ENCODE measurements at regions not wholly inside any gene's neighbourhood (a gene's known extent, or its start where the extent isn't known, plus 50 kb on each side); places are given as distances from the start of the nearest gene placed in this dataset.

DNA sequence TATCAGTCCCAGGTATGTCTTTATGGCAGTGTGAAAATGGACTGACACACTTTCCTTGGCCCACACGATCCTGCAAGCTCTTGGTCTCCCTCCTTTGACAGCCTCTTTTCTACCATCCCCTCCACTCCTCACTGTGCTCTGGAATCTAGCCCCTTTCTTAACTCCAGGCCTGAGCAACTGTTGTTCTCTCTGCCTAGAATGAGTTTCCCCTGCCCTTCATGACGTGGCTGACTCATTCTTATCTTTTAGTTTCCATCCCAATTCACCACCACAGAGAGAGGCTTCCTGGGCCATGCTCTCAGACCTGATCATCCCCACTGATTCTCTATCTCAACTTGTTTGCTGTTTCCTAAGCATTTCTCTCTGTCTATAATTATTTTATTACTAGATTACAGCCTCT, 157.4 kb upstream of the HMGA2 start (continued):
- TF ChIP-seq ZFX (CRISPR knock-in tag; IDR thresholded peaks at IDR 0.05) = no peak
- TF ChIP-seq, protein P1, sequence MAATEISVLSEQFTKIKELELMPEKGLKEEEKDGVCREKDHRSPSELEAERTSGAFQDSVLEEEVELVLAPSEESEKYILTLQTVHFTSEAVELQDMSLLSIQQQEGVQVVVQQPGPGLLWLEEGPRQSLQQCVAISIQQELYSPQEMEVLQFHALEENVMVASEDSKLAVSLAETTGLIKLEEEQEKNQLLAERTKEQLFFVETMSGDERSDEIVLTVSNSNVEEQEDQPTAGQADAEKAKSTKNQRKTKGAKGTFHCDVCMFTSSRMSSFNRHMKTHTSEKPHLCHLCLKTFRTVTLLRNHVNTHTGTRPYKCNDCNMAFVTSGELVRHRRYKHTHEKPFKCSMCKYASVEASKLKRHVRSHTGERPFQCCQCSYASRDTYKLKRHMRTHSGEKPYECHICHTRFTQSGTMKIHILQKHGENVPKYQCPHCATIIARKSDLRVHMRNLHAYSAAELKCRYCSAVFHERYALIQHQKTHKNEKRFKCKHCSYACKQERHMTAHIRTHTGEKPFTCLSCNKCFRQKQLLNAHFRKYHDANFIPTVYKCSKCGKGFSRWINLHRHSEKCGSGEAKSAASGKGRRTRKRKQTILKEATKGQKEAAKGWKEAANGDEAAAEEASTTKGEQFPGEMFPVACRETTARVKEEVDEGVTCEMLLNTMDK (IDR thresholded peaks at IDR 0.05; ENCODE audit: borderline replicate concordance, insufficient read depth, low read depth, low read length, poor library complexity, severe bottlenecking) = no peak
- TF ChIP-seq ZNF77 (CRISPR knock-in tag; IDR thresholded peaks at IDR 0.05) = no peak
- TF ChIP-seq NRF1 (conservative IDR thresholded peaks at IDR 0.05 in 1 of 2, IDR thresholded peaks at IDR 0.05 in 1 of 2) = peak; percentile 32; a peak in 1 of 4 replicates
- TF ChIP-seq ZBTB1 (CRISPR knock-in tag; IDR thresholded peaks at IDR 0.05; ENCODE audit: borderline replicate concordance, low read depth) = no peak
- no peak for TF ChIP-seq RBFOX2 (IDR thresholded peaks at IDR 0.05; ENCODE audit: low read depth, low read length)
- TF ChIP-seq ZKSCAN8 (CRISPR knock-in tag; IDR thresholded peaks at IDR 0.05) = peak; percentile 37; the same call in 1 of the 2 replicates
- no peak for TF ChIP-seq ZBTB8A (IDR thresholded peaks at IDR 0.05; ENCODE audit: partially characterized antibody)
- TF ChIP-seq SP2 (IDR thresholded peaks at IDR 0.05; ENCODE audit: extremely low read depth, low read depth, low read length, poor library complexity, severe bottlenecking) = no peak
- no peak for TF ChIP-seq STAG1 (CRISPR knock-in tag; IDR thresholded peaks at IDR 0.05; ENCODE audit: borderline replicate concordance)
- TF ChIP-seq RAD51 (IDR thresholded peaks at IDR 0.05; ENCODE audit: borderline replicate concordance, low read depth) = no peak
- no peak for TF ChIP-seq TAF9B (IDR thresholded peaks at IDR 0.05; ENCODE audit: partially characterized antibody)
- TF ChIP-seq TFAM (CRISPR knock-in tag; conservative IDR thresholded peaks at IDR 0.05) = no peak
- TF ChIP-seq PML (IDR thresholded peaks at IDR 0.05; ENCODE audit: low read length) = no peak
- TF ChIP-seq, protein P2, sequence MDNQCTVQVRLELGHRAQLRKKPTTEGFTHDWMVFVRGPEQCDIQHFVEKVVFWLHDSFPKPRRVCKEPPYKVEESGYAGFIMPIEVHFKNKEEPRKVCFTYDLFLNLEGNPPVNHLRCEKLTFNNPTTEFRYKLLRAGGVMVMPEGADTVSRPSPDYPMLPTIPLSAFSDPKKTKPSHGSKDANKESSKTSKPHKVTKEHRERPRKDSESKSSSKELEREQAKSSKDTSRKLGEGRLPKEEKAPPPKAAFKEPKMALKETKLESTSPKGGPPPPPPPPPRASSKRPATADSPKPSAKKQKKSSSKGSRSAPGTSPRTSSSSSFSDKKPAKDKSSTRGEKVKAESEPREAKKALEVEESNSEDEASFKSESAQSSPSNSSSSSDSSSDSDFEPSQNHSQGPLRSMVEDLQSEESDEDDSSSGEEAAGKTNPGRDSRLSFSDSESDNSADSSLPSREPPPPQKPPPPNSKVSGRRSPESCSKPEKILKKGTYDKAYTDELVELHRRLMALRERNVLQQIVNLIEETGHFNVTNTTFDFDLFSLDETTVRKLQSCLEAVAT (IDR thresholded peaks at IDR 0.05) = peak in 1 of 2 experiments; percentile 40; a peak in 1 of 4 replicates
- no peak for TF ChIP-seq ETV5 (CRISPR knock-in tag; IDR thresholded peaks at IDR 0.05; ENCODE audit: low read depth)
- TF ChIP-seq FOXJ3 (CRISPR knock-in tag; IDR thresholded peaks at IDR 0.05) = no peak
- TF ChIP-seq PHF20 (IDR thresholded peaks at IDR 0.05; ENCODE audit: partially characterized antibody) = no peak
- no peak for TF ChIP-seq NFE2L1 (tag; IDR thresholded peaks at IDR 0.05; ENCODE audit: borderline replicate concordance, low read depth)
- TF ChIP-seq EHMT2 (IDR thresholded peaks at IDR 0.05) = peak; percentile 13; the same call in 1 of the 2 replicates
- TF ChIP-seq, protein P3, sequence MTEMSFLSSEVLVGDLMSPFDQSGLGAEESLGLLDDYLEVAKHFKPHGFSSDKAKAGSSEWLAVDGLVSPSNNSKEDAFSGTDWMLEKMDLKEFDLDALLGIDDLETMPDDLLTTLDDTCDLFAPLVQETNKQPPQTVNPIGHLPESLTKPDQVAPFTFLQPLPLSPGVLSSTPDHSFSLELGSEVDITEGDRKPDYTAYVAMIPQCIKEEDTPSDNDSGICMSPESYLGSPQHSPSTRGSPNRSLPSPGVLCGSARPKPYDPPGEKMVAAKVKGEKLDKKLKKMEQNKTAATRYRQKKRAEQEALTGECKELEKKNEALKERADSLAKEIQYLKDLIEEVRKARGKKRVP (CRISPR knock-in tag; IDR thresholded peaks at IDR 0.05) = no peak
- TF ChIP-seq RCOR1 (IDR thresholded peaks at IDR 0.05; ENCODE audit: borderline replicate concordance in 1 of 2, low read depth in 2 of 2, low read length in 2 of 2) = peak in 1 of 2 experiments; percentile 65; a peak in 1 of 4 replicates
- TF ChIP-seq, protein P4, sequence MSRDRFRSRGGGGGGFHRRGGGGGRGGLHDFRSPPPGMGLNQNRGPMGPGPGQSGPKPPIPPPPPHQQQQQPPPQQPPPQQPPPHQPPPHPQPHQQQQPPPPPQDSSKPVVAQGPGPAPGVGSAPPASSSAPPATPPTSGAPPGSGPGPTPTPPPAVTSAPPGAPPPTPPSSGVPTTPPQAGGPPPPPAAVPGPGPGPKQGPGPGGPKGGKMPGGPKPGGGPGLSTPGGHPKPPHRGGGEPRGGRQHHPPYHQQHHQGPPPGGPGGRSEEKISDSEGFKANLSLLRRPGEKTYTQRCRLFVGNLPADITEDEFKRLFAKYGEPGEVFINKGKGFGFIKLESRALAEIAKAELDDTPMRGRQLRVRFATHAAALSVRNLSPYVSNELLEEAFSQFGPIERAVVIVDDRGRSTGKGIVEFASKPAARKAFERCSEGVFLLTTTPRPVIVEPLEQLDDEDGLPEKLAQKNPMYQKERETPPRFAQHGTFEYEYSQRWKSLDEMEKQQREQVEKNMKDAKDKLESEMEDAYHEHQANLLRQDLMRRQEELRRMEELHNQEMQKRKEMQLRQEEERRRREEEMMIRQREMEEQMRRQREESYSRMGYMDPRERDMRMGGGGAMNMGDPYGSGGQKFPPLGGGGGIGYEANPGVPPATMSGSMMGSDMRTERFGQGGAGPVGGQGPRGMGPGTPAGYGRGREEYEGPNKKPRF (IDR thresholded peaks at IDR 0.05; ENCODE audit: low read depth, low read length) = no peak
- TF ChIP-seq CBFA2T3 (IDR thresholded peaks at IDR 0.05) = peak; percentile 64
